GM12892 (cell line): ENCODE measurements at regions not wholly inside any gene's neighbourhood (a gene's known extent, or its start where the extent isn't known, plus 50 kb on each side); places are given as distances from the start of the nearest gene placed in this dataset.

Source experiments
- POLR2A ChIP-seq: IDR thresholded peaks from 2 replicates; pipeline ENCODE4 v1.6.1; 2011; ENCODE audit warnings: low read depth, low read length, control low read depth
- POLR2AphosphoS5 ChIP-seq: IDR thresholded peaks from 2 replicates; pipeline ENCODE4 v1.6.1; 2011; ENCODE audit warnings: low read depth, low read length, control low read depth

DNA sequence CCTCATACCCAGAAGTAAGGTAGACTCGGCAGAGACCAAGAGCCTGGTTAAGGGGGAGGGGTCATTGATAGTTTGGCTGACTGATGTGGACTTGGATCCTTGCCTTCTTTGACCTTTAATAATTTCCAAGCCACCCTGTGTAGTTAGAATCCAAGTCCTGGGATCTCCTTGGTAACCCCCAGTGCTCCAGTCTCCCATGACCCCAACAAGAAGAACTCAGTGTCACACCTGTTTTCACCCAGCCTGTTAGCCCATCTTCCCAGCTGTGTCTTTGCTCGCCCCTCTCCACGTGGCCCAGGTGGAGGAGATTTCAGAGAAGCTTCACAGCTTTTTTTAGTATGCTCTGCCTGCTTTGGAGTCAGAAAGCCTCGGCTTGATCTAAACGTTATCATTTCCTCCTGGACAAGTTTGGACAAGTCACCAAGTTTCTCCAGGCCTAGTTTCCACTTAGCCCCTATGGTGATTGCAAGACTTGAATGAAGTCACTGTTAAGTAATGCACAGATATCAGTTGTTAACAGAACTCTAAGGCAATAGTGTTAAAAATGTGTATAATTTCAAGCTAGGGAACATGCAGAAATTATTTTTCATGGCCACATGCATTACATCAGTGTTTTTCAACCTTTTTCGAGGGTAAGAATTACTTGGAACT lies 170.0 kb downstream of the TMEM38B start:
- TF ChIP-seq POLR2AphosphoS5 = no peak
- TF ChIP-seq POLR2A = no peak
